BE2C (cell line): ENCODE measurements at regions not wholly inside any gene's neighbourhood (a gene's known extent, or its start where the extent isn't known, plus 50 kb on each side); places are given as distances from the start of the nearest gene placed in this dataset.

ENCODE experiments used
- DNase-seq: peaks from one replicate; pipeline ENCODE4 v3.0.0-alpha.2; 2020
- H3K27me3 ChIP-seq: fragments of 250-450 bp; sonication (Bioruptor Pico); 2 replicates; pipeline ENCODE4 v1.5.1; 2020; ENCODE audit warnings: mild to moderate bottlenecking
- H3K36me3 ChIP-seq: fragments of 250-450 bp; sonication (Bioruptor Pico); 2 replicates; pipeline ENCODE4 v1.5.1; 2020; ENCODE audit warnings: mild to moderate bottlenecking
- H3K4me1 ChIP-seq: fragments of 250-450 bp; sonication (Bioruptor Pico); 2 replicates; pipeline ENCODE4 v1.5.1; 2020
- H3K4me3 ChIP-seq: 2 replicates; pipeline ENCODE4 v1.5.1; 2011; ENCODE audit warnings: low read depth, low read length
- H3K9me3 ChIP-seq: fragments of 250-450 bp; sonication (Bioruptor Pico); 2 replicates; pipeline ENCODE4 v1.5.1; 2020
- CTCF ChIP-seq: IDR thresholded peaks from 2 replicates; pipeline ENCODE4 v1.5.1; 2012; ENCODE audit warnings: mild to moderate bottlenecking, low read depth, low read length

GRCh38 chr17:77457572-77458201, 316.9 kb downstream of the SEC14L1 start:
- Histone ChIP-seq H3K4me1 (peaks cover 3% of the 10 kb centered on the region; the same call in 1 of the 2 replicates), H3K4me3 (no peak overlapping the region), H3K27me3 (no peaks in the 10 kb centered on the region), H3K36me3 (peaks cover 10% of the 10 kb centered on the region), H3K9me3 (no peaks in the 10 kb centered on the region)
- DNase-seq, result no peak
- no peak for TF ChIP-seq CTCF

- no peaks in the 10 kb centered on the region for H3K27me3 ChIP-seq
- TF ChIP-seq CTCF, result no peak
- no peak for DNase-seq
- no peak overlapping the region for H3K4me3 ChIP-seq
- H3K9me3 ChIP-seq, result no peaks in the 10 kb centered on the region
- peaks cover 3% of the 10 kb centered on the region; the same call in 1 of the 2 replicates for H3K4me1 ChIP-seq
- H3K36me3 ChIP-seq, result peaks cover 17% of the 10 kb centered on the region
These were observed 317.6 kb downstream of the SEC14L1 start for GRCh38 chr17:77458202-77459017.

GRCh38 chr17:77459018-77459755, 318.4 kb downstream of the SEC14L1 start:
- H3K9me3 ChIP-seq, result no peaks in the 10 kb centered on the region
- no peak overlapping the region for H3K4me3 ChIP-seq
- no peak for TF ChIP-seq CTCF
- H3K27me3 ChIP-seq, result no peaks in the 10 kb centered on the region
- DNase-seq, result no peak
- peaks cover 3% of the 10 kb centered on the region; the same call in 1 of the 2 replicates for H3K4me1 ChIP-seq
- peaks cover 17% of the 10 kb centered on the region for H3K36me3 ChIP-seq

GRCh38 chr17:77460514-77461046, 319.8 kb downstream of the SEC14L1 start:
- no peak for DNase-seq
- H3K27me3 ChIP-seq, result no peaks in the 10 kb centered on the region
- H3K9me3 ChIP-seq, result no peaks in the 10 kb centered on the region
- TF ChIP-seq CTCF, result no peak
- H3K36me3 ChIP-seq, result peaks cover 17% of the 10 kb centered on the region
- H3K4me3 ChIP-seq, result no peak overlapping the region
- no peaks in the 10 kb centered on the region; the same call in 1 of the 2 replicates for H3K4me1 ChIP-seq

GRCh38 chr17:77461277-77462057, 320.7 kb downstream of the SEC14L1 start:
- TF ChIP-seq CTCF, result no peak
- DNase-seq, result no peak
- no peaks in the 10 kb centered on the region for H3K9me3 ChIP-seq
- no peaks in the 10 kb centered on the region; the same call in 1 of the 2 replicates for H3K4me1 ChIP-seq
- no peaks in the 10 kb centered on the region for H3K27me3 ChIP-seq
- H3K4me3 ChIP-seq, result no peak overlapping the region
- peaks cover 14% of the 10 kb centered on the region for H3K36me3 ChIP-seq
